RWPE1 (cell line): ENCODE measurements at regions not wholly inside any gene's neighbourhood (a gene's known extent, or its start where the extent isn't known, plus 50 kb on each side); places are given as distances from the start of the nearest gene placed in this dataset.

Experiments
- CTCF ChIA-PET: fragments of 350-600 bp; sonication (Branson Sonifier 250); formaldehyde crosslinking; extraction: SDS; loops from one replicate; lab custom pipeline; 2021; lab: Yijun Ruan, JAX
- POLR2A ChIA-PET: fragments of 400-600 bp; formaldehyde crosslinking; extraction: SDS; loops from one replicate; lab custom pipeline; 2020; ENCODE audit warnings: antibody characterized with exemption; ENCODE audit not compliant: low non-redundant PET; lab: Yijun Ruan, JAX
- DNase-seq: peaks from one replicate; pipeline ENCODE4 v3.0.0; 2012; ENCODE audit warnings: low spot score
- H3K27ac ChIP-seq: fragments of 450-650 bp; 2 replicates; pipeline ENCODE4 v1.5.1; 2017
- TF ChIP-seq, protein P1 (sequence below): fragments of 450-650 bp; conservative IDR thresholded peaks from 2 replicates; pipeline ENCODE4 v1.5.1; 2017; ENCODE audit warnings: low read depth, mild to moderate bottlenecking

- TF ChIP-seq, protein P1, sequence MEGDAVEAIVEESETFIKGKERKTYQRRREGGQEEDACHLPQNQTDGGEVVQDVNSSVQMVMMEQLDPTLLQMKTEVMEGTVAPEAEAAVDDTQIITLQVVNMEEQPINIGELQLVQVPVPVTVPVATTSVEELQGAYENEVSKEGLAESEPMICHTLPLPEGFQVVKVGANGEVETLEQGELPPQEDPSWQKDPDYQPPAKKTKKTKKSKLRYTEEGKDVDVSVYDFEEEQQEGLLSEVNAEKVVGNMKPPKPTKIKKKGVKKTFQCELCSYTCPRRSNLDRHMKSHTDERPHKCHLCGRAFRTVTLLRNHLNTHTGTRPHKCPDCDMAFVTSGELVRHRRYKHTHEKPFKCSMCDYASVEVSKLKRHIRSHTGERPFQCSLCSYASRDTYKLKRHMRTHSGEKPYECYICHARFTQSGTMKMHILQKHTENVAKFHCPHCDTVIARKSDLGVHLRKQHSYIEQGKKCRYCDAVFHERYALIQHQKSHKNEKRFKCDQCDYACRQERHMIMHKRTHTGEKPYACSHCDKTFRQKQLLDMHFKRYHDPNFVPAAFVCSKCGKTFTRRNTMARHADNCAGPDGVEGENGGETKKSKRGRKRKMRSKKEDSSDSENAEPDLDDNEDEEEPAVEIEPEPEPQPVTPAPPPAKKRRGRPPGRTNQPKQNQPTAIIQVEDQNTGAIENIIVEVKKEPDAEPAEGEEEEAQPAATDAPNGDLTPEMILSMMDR = no peak
- H3K27ac ChIP-seq = no peak overlapping the region
- ChIA-PET CTCF (interaction anchor here (0.5 kb wide), 1 partner anchor 12 kb away, joined by 3 read pairs; no protein-coding TSS in a partner anchor), POLR2A (no interaction called here)
- no peak for DNase-seq
These were observed 530.5 kb downstream of the KCNA4 start for GRCh38 chr11:29486301-29486700.

DNA sequence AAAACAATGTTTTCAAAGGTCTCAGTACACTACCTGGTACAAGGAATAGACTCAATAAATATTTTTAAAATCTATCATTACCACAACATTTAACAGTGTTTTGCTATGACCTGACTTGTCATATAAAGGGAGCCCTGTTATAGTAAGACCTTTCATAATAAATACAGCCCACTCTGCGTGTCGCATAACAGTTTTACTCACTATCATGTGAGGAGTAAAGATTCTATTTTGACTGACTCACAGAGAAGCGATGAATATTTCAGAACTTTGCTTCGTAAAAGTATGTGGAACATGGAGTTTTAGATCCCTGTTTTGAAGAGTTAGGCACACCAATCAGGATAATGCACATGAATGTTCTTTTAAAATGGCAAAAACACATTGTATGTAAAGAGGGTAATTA lies 531.2 kb downstream of the KCNA4 start:
- H3K27ac ChIP-seq = no peak overlapping the region
- POLR2A ChIA-PET = no interaction called here
- CTCF ChIA-PET = no interaction called here
- TF ChIP-seq, protein P1 = no peak
- no peak for DNase-seq

DNA sequence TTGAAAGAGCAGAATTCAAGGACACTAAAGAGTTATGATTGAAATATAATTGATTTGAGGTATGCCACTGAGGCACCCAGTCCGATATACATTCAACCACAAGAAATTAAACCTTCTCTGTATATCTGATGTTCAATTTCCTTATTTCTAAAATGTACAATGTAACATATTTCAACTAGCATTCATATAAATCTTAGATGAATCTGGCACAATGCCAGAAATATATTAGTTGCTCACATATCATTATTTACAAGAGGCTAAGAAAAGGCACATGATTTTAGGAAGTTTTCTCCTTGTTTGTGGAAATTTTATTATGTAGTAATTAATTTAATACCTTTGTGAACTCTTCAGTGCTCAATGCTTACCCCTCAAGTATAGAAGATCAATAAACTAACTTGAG lies 532.3 kb downstream of the KCNA4 start:
- CTCF ChIA-PET = no interaction called here
- POLR2A ChIA-PET = no interaction called here
- TF ChIP-seq, protein P1 = no peak
- H3K27ac ChIP-seq = no peak overlapping the region
- no peak for DNase-seq

- ChIA-PET CTCF (no interaction called here), POLR2A (no interaction called here)
- DNase-seq = no peak
- H3K27ac ChIP-seq = no peak overlapping the region
- TF ChIP-seq, protein P1 = no peak
These were observed 533.0 kb downstream of the KCNA4 start for GRCh38 chr11:29483831-29484230.

- POLR2A ChIA-PET = no interaction called here
- TF ChIP-seq, protein P1 = no peak
- DNase-seq = no peak
- CTCF ChIA-PET = no interaction called here
- no peak overlapping the region for H3K27ac ChIP-seq
These were observed 534.3 kb downstream of the KCNA4 start for GRCh38 chr11:29482510-29482909.

DNA sequence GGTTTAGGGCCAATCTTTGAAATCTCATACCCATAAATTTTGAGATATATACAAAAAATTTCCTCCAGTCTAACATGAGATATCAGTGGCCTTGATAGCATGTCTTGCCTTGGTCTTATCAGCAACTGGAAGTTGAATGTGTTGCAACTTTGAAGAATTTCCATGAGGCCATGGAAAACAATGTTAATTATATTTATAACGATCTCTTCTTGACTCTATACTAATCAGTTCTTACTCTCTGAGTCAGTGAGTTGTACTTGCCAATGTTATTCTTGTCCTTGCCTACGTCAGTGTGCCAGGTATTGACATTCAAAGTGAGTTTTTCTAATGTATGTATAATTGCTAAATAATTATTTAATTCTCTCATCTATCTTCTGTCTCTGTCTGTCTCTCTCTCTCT lies 535.1 kb downstream of the KCNA4 start:
- ChIA-PET CTCF (no interaction called here), POLR2A (no interaction called here)
- TF ChIP-seq, protein P1 = no peak
- H3K27ac ChIP-seq = no peak overlapping the region
- no peak for DNase-seq

- ChIA-PET CTCF (no interaction called here), POLR2A (no interaction called here)
- no peak overlapping the region for H3K27ac ChIP-seq
- DNase-seq = no peak
- TF ChIP-seq, protein P1 = no peak
These were observed 535.8 kb downstream of the KCNA4 start for GRCh38 chr11:29480981-29481380.
